Epithelial cell of esophagus (primary cell): ENCODE measurements at regions not wholly inside any gene's neighbourhood (a gene's known extent, or its start where the extent isn't known, plus 50 kb on each side); places are given as distances from the start of the nearest gene placed in this dataset.
"Not testable (repeated sequence)": the region's sequence is repeated elsewhere in the genome, so short reads cannot be mapped to it uniquely, and the experiment has no call there.

Source experiments
- DNase-seq: peaks from one replicate; pipeline ENCODE4 v3.0.0; 2010; ENCODE audit warnings: low read depth
- H3K4me3 ChIP-seq: 2 replicates; pipeline ENCODE4 v1.5.1; 2011; ENCODE audit warnings: mild to moderate bottlenecking, low read length, control low read depth
- TF ChIP-seq, protein P1 (sequence below): IDR thresholded peaks from 2 replicates; pipeline ENCODE4 v1.5.1; 2011; ENCODE audit warnings: low read depth, mild to moderate bottlenecking, low read length, control low read depth, inconsistent platforms; ENCODE audit not compliant: insufficient read depth; ENCODE audit errors: missing control alignments

DNA sequence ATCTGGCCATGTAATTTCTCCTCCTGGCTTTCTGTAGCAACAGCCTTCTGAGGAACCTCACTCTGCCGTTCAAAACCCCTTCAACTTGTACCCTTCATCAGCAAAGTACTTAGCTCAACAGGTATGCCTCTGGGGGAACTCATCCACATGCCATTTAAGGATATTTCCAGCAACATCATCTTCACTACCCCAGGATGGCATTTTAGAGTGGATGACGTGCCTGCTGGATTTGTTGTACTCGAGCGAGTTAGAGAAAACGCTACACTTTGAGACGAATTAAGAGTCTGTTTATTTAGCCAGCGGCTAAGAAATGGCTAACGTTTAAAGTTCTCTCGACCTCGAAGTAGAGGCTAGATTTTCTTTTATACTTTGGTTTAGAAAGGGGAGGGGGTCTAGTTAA, 122.1 kb downstream of the UNC93B1 start:
- DNase-seq, H3K4me3 ChIP-seq: not testable (repeated sequence)

DNA sequence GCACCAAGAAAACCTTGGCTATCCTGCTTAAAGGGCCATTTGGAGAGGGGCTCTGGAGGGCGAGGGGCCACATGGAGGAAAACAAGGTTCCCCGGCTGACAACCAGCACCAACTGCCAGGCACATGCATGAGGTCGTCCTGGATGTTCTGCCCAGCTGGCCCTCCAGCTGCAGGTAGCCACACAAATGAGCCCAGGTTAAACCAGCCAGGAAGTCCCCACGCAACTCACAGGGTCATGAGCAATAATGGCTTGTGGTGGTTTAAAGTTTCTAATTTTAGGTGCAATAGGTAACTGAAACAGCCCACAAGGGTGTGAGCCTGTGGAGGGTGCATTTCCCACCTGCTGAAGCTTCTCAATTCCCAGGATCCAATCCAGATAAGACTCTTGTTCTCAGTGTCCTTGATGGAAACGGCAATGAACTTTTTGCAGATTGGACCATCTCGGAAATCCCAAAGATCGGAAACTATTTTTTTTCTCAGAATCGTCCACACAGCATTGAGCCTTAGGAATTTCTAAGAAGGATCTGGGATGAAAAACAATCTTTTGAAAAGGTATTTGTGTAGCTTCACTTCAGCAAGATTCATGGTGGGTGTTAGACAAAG, 123.2 kb downstream of the UNC93B1 start:
- not testable (repeated sequence) for H3K4me3 ChIP-seq, DNase-seq

- not testable (repeated sequence) for DNase-seq, H3K4me3 ChIP-seq
Measured at GRCh38 chr11:67878666-67879065, 125.2 kb downstream of the UNC93B1 start.

DNA sequence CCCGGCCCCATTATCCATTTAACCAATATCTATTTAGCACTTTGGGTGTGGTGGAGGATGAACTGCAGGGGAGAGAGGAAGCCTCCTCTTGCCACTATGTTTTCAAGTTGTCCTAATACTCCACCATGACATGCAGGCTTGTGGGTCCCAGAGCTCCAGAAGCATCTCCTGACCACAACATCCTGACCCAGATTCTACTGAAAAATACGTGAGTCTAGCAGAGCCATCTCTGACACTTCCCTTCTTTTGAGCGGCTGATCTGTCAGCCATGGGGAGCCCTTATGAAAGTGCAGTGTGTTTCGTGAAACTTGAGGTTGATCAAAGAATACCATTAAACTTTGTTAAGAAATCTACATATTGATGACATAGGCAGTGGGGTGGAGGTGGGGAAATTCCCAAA, 126.6 kb downstream of the UNC93B1 start:
- not testable (repeated sequence) for DNase-seq, H3K4me3 ChIP-seq

DNA sequence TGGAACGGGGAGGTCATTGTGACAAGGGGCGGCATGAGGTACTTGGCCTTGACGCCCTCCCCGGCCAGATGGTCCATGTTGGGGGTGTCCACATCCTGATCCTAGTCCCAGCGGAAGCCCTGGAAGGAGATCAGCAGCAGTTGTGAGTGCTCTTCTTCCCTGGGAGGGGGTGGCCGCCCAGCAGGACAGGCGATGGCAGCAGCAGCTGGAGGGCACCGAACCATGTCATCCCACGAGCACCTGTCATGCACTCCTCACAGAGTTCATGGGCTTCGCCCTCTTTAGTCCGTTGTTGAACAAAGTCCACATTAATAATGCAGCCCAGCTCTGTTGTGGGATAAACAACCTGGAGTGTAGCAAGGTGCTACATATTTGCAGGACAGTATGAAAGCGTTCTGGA, 130.7 kb downstream of the UNC93B1 start:
- not testable (repeated sequence) for DNase-seq, H3K4me3 ChIP-seq

- DNase-seq, H3K4me3 ChIP-seq: not testable (repeated sequence)
Measured at GRCh38 chr11:67871168-67871567, 132.7 kb downstream of the UNC93B1 start.

DNA sequence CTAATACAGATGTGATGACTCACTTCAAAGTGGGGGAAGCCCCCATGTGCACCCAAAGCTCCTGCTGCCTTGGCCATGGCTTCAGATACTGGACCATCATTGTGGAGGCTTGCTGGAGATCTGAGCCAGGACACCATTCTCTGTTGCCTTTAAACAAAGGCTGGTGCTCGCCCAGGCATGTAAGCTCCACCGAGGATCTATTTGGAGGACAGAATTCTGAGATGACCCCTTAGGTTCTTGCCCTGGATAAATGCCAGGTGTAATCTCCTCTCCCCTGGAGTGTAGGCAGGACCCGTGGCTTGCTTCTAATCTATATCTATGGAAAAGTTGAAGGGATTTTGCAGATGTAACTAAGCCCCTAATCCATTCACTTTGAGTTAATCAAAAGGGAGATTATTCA, 141.0 kb downstream of the UNC93B1 start:
- not testable (repeated sequence) for DNase-seq, H3K4me3 ChIP-seq

DNA sequence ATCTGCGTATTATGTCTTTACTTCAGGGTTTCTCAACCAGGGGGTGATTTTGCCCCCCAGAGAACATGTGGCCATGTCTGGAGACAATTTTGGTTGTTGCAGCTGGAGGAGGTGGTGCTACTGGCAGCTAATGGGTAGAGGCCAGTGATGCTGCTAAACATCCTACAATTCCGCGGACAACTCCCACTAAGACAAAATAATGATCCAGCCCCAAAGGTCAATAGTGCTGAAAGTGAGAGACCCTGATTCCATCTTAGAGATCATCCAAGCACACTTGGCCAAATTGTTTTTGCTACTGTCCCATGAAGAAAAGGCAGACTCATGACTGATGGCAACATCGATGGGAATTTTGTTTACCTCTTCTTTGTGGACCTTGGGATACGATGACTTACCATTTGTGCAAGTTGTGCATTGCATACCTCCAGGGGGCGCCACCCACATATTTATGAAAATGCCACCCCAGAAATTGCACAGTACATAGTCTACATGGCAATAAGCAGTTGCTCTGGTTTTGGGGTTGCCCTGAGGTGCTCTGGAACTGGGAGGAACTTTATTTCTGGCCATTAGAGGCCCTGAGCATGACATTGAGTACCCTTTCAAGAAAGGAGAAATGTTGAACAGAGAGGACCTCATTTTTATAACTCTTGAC, 144.3 kb downstream of the UNC93B1 start:
- peak; percentile 42 for DNase-seq
- TF ChIP-seq, protein P1, sequence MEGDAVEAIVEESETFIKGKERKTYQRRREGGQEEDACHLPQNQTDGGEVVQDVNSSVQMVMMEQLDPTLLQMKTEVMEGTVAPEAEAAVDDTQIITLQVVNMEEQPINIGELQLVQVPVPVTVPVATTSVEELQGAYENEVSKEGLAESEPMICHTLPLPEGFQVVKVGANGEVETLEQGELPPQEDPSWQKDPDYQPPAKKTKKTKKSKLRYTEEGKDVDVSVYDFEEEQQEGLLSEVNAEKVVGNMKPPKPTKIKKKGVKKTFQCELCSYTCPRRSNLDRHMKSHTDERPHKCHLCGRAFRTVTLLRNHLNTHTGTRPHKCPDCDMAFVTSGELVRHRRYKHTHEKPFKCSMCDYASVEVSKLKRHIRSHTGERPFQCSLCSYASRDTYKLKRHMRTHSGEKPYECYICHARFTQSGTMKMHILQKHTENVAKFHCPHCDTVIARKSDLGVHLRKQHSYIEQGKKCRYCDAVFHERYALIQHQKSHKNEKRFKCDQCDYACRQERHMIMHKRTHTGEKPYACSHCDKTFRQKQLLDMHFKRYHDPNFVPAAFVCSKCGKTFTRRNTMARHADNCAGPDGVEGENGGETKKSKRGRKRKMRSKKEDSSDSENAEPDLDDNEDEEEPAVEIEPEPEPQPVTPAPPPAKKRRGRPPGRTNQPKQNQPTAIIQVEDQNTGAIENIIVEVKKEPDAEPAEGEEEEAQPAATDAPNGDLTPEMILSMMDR = peak; percentile 4
- H3K4me3 ChIP-seq = not testable (repeated sequence)

DNA sequence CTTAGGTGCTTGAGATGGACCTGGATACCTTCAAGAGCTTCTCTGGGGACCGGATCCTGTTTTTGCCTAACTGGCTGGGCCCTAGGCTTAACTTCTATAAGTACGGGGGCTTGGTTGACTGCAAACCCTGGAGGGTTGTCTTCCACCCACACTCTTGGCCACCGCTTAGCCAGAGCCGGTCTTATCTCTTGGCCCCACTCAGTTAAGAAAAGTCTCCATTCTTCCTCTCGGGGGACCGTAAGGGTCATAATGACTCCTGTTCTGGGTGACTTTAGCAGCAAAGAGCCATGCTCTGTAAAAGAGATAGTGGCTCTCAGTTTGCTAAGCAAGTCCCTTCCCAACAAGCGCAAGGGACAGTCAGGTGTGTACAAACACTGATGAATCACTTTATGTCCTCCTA, 153.2 kb downstream of the UNC93B1 start:
- not testable (repeated sequence) for H3K4me3 ChIP-seq, DNase-seq

GRCh38 chr11:67849766-67850165, 154.1 kb downstream of the UNC93B1 start:
- DNase-seq = peak; percentile 61
- H3K4me3 ChIP-seq = not testable (repeated sequence)

DNA sequence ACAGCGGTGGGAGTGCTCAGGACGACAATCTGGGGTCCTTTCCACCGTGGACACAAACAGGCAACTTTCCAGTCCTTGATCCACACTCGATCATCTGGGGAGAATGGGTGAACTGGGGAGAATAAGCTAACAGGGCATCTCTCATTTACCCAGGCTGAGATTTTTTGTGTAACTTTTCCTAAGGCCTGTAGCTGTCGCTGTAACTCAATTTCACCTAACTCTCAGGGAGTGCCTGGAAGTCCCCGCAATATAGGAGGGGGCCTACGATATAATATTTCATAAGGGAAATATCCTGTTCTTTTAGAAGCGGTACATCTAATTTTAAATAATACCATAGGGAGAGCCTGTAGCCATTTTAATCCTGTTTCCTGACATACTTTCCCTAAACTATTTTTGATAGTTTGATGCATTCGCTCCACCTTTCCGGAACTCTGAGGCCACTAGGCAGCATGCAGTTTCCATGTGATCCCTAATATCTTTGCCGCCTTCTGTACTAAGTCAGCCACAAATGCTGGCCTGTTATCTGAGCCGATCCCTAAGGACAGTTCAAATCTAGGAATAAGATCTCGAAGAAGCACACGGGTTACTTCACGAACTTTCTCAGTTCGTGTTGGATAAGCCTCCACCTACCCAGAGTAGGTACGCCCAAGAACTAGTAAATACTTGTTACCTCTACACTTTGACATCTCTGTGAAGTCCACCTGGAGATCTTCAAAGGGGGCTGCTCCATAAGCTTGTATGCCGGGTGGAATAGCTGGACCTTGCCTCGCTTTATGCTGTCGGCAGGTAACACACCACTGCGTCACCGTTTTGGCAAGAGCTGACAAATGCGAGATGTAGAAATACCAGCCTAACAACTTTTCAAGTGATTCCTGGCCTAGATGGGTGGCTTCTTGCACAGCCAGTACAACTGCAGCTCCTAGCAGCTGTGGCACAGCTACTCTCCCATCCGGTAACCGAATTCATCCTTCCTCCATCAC, 155.7 kb downstream of the UNC93B1 start:
- TF ChIP-seq, protein P1 = peak; percentile 56
- peak overlapping the region; percentile 49 for H3K4me3 ChIP-seq
- peak; percentile 75 for DNase-seq

DNA sequence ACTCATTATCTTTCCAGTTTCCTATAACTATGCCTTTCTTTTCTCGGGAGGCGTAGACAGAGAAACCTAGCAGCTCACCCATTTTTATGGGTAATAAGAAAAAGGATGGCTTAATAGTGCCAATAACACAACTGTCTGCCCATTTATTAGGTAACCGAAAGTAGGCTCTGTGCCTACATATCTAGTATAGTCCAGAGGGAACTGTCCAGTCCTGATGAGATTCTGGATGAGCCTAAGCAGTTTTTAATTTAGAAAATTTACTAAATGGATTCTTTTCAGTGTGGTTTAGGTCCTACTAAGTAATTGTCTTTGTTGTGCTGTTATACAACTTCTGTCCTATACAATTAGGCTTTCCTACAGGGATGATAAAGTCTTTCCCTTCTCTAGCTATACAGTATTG, 157.6 kb downstream of the UNC93B1 start:
- not testable (repeated sequence) for DNase-seq, H3K4me3 ChIP-seq

GRCh38 chr11:67845296-67845695, 158.6 kb downstream of the UNC93B1 start:
- not testable (repeated sequence) for H3K4me3 ChIP-seq, DNase-seq

- not testable (repeated sequence) for H3K4me3 ChIP-seq, DNase-seq
Measured at GRCh38 chr11:67840599-67840998, 163.3 kb downstream of the UNC93B1 start.

GRCh38 chr11:67830152-67830551, 155.7 kb upstream of the ALDH3B2 start:
- peak; percentile 54 for DNase-seq
- H3K4me3 ChIP-seq = not testable (repeated sequence)

GRCh38 chr11:67826951-67827296, 152.5 kb upstream of the ALDH3B2 start:
- not testable (repeated sequence) for H3K4me3 ChIP-seq, DNase-seq
